Tibial artery (tissue), 4 donors: ENCODE measurements at regions not wholly inside any gene's neighbourhood (a gene's known extent, or its start where the extent isn't known, plus 50 kb on each side); places are given as distances from the start of the nearest gene placed in this dataset.
A peak's percentile ranks its signal among the peaks of the same experiment; 100 is the strongest.

Experiments
- DNase-seq, 2 donors: peaks; one replicate each; pipeline ENCODE4 v3.0.0-alpha.2; 2019
- H3K27ac ChIP-seq, 2 donors: fragments of 200-600 bp; sonication (generic) in 1 of 2; 1 replicate in 1 of 2; 2 replicates in 1 of 2; pipeline ENCODE4 v1.5.1; 2018 to 2019; ENCODE audit warnings: mild to moderate bottlenecking in 1 of 2
- H3K27me3 ChIP-seq, 2 donors: fragments of 200-600 bp; sonication (generic) in 1 of 2; one replicate each; pipeline versions ENCODE4 v1.5.1 to v1.6.0; 2016 to 2019
- H3K36me3 ChIP-seq, 3 donors: fragments of 200-600 bp; sonication (generic) in 2 of 3; one replicate each; pipeline ENCODE4 v1.5.1; 2016 to 2019; ENCODE audit warnings: mild to moderate bottlenecking in 2 of 3
- H3K4me1 ChIP-seq, 4 donors: fragments of 200-600 bp; sonication (generic) in 2 of 4; 1 replicate in 3 of 4; 2 replicates in 1 of 4; pipeline ENCODE4 v1.5.1; 2016 to 2019
- H3K4me3 ChIP-seq, 2 donors: fragments of 200-600 bp; sonication (generic) in 1 of 2; 1 replicate in 1 of 2; 2 replicates in 1 of 2; pipeline ENCODE4 v1.5.1; 2018 to 2019; ENCODE audit warnings: mild to moderate bottlenecking in 2 of 2
- H3K9me3 ChIP-seq, 3 donors: fragments of 200-600 bp; sonication (generic) in 1 of 3; one replicate each; pipeline ENCODE4 v1.5.1; 2016 to 2019
- intact Hi-C: fragments of 100-400 bp; cut with DNase I; formaldehyde crosslinking; loops from one replicate; pipeline ENCODE4 v1.15.0; 2023; ENCODE audit warnings: low total_unique reads
- TF ChIP-seq, protein P1 (sequence below), 2 experiments: fragments of 200-600 bp in 1 of 2; fragments of 450-650 bp in 1 of 2; IDR thresholded peaks; one replicate each; pipeline ENCODE4 v1.5.1; 2017 to 2019; ENCODE audit warnings: antibody characterized with exemption in 2 of 2, mild to moderate bottlenecking in 1 of 2, moderate library complexity in 1 of 2

DNA sequence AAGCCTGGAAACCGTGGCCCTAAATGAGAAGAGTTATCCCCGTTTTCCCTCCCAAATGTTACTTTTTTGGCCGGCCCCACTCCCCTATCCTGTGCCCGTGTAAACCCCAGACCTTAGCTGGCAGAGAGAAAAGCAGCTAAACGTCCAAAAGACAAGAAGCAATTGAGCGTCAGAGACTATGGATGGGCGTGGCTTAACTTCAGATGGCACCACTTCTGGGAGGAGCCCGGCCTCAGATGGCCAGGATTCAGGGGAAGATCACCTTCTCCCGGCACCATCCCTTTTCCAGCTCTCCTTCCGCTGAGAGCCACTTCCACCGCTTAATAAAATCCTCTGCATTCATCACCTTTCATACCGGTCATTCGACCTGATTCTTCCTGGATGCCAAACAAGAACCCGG is 350.1 kb upstream of the PCDH7 start:
- intact Hi-C loops: no loop called here
- Histone ChIP-seq H3K36me3 (no peaks in the 10 kb centered on the region), H3K9me3 (no peaks in the 10 kb centered on the region), H3K4me3 (no peak overlapping the region), H3K4me1 (no peaks in the 10 kb centered on the region), H3K27me3 (no peaks in the 10 kb centered on the region), H3K27ac (no peak overlapping the region)
- no peak for DNase-seq
- TF ChIP-seq, protein P1, sequence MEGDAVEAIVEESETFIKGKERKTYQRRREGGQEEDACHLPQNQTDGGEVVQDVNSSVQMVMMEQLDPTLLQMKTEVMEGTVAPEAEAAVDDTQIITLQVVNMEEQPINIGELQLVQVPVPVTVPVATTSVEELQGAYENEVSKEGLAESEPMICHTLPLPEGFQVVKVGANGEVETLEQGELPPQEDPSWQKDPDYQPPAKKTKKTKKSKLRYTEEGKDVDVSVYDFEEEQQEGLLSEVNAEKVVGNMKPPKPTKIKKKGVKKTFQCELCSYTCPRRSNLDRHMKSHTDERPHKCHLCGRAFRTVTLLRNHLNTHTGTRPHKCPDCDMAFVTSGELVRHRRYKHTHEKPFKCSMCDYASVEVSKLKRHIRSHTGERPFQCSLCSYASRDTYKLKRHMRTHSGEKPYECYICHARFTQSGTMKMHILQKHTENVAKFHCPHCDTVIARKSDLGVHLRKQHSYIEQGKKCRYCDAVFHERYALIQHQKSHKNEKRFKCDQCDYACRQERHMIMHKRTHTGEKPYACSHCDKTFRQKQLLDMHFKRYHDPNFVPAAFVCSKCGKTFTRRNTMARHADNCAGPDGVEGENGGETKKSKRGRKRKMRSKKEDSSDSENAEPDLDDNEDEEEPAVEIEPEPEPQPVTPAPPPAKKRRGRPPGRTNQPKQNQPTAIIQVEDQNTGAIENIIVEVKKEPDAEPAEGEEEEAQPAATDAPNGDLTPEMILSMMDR (IDR thresholded peaks at IDR 0.05): no peak

DNA sequence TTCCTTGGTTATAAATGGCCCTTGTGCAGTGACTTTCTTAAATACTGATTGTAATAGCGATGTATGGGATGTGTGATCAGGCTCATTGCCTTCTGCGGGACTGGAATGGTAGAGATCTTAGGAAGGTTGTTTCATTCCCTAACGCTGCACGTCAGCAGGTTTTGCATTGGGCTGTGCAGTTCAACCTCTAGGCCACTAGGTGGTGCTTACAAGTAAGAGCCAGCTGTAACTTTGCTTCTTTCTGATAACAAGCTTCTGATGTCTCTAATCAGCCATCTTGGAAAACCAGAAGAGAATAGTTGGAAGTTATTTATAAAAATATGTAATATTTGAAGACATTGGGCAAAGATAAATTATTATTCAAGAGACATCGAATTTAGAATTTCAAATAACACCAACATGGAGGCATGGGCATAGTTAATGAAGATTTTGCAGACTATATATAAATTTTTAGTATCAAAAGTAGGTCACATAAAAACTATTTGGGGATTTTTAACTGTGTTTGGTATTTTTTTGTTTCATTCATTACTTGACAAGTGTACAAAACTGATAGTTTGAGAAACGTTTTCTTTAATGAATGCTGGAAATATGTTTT is 339.7 kb upstream of the PCDH7 start:
- no peaks in the 10 kb centered on the region for H3K4me1 ChIP-seq
- DNase-seq: no peak
- TF ChIP-seq, protein P1 (IDR thresholded peaks at IDR 0.05): peak in 1 of 2 experiments; percentile 31
- H3K4me3 ChIP-seq: no peak overlapping the region
- no peaks in the 10 kb centered on the region for H3K27me3 ChIP-seq
- peaks cover 0 to 2% (median 0%) of the 10 kb centered on the region in 3 donors for H3K9me3 ChIP-seq
- no peaks in the 10 kb centered on the region for H3K36me3 ChIP-seq
- intact Hi-C loops: no loop called here
- no peak overlapping the region for H3K27ac ChIP-seq

GRCh38 chr4:30385650-30386049 is 334.5 kb upstream of the PCDH7 start:
- Histone ChIP-seq H3K36me3 (no peaks in the 10 kb centered on the region), H3K9me3 (peaks cover 0 to 2% (median 0%) of the 10 kb centered on the region in 3 donors), H3K4me3 (no peak overlapping the region), H3K27ac (no peak overlapping the region), H3K4me1 (no peaks in the 10 kb centered on the region), H3K27me3 (no peaks in the 10 kb centered on the region)
- TF ChIP-seq, protein P1 (IDR thresholded peaks at IDR 0.05): no peak
- intact Hi-C loops: no loop called here
- no peak for DNase-seq

GRCh38 chr4:30386266-30386895 is 333.8 kb upstream of the PCDH7 start:
- intact Hi-C loops: no loop called here
- H3K4me1 ChIP-seq: no peaks in the 10 kb centered on the region
- no peak for DNase-seq
- peaks cover 0 to 2% (median 0%) of the 10 kb centered on the region in 3 donors for H3K9me3 ChIP-seq
- H3K27me3 ChIP-seq: no peaks in the 10 kb centered on the region
- no peaks in the 10 kb centered on the region for H3K36me3 ChIP-seq
- H3K27ac ChIP-seq: no peak overlapping the region
- TF ChIP-seq, protein P1 (IDR thresholded peaks at IDR 0.05): no peak
- no peak overlapping the region for H3K4me3 ChIP-seq

- intact Hi-C loops: no loop called here
- TF ChIP-seq, protein P1 (IDR thresholded peaks at IDR 0.05): no peak
These were observed 324.3 kb upstream of the PCDH7 start for GRCh38 chr4:30395902-30396301.

More at GRCh38 chr4:30395902-30396301, 324.3 kb upstream of the PCDH7 start:
- no peaks in the 10 kb centered on the region for H3K9me3 ChIP-seq
- H3K4me3 ChIP-seq: no peak overlapping the region
- no peaks in the 10 kb centered on the region for H3K4me1 ChIP-seq
- H3K27ac ChIP-seq: no peak overlapping the region
- no peak for DNase-seq
- no peaks in the 10 kb centered on the region for H3K36me3 ChIP-seq
- no peaks in the 10 kb centered on the region for H3K27me3 ChIP-seq
